GM23338 (cell line): ENCODE measurements at regions not wholly inside any gene's neighbourhood (a gene's known extent, or its start where the extent isn't known, plus 50 kb on each side); places are given as distances from the start of the nearest gene placed in this dataset.

Experiments used
- ATAC-seq: fragments of 200-7000 bp; cut with Tn5 transposase; 3 replicates; pipeline ENCODE4 v1.9.1; 2020
- DNase-seq: peaks from one replicate; pipeline ENCODE4 v3.0.0-alpha.2; 2015; ENCODE audit warnings: low spot score
- H2AFZ ChIP-seq: fragments of 200-600 bp; sonication (generic); 2 replicates; pipeline ENCODE4 v1.8.0; 2016; ENCODE audit warnings: antibody characterized with exemption, mild to moderate bottlenecking, moderate library complexity
- H3F3A ChIP-seq: fragments of 200-600 bp; sonication (generic); replicated peaks from 2 replicates; pipeline ENCODE4 v1.8.0; 2017; ENCODE audit warnings: antibody characterized with exemption, mixed run types, low read depth
- H3K27ac ChIP-seq: fragments of 200-600 bp; sonication (generic); 2 replicates; pipeline ENCODE4 v1.6.1; 2016; ENCODE audit warnings: low read depth
- H3K27me3 ChIP-seq: fragments of 200-600 bp; sonication (generic); 2 replicates; pipeline ENCODE4 v1.8.0; 2016; ENCODE audit warnings: mild to moderate bottlenecking, mixed run types, moderate library complexity; ENCODE audit not compliant: insufficient read depth
- H3K36me3 ChIP-seq: fragments of 200-600 bp; sonication (generic); 2 replicates; pipeline ENCODE4 v1.8.0; 2016; ENCODE audit warnings: mild to moderate bottlenecking; ENCODE audit not compliant: insufficient read depth
- H3K4me1 ChIP-seq: fragments of 200-600 bp; sonication (generic); 2 replicates; pipeline ENCODE4 v1.8.0; 2016; ENCODE audit warnings: mild to moderate bottlenecking, moderate library complexity; ENCODE audit not compliant: insufficient read depth
- H3K4me2 ChIP-seq: fragments of 200-600 bp; sonication (generic); 2 replicates; pipeline ENCODE4 v1.7.1; 2017; ENCODE audit warnings: mixed run types
- H3K4me3 ChIP-seq: fragments of 200-600 bp; sonication (generic); 2 replicates; pipeline ENCODE4 v1.6.1; 2016; ENCODE audit warnings: mixed run types
- H3K79me2 ChIP-seq: fragments of 200-600 bp; sonication (generic); replicated peaks from 2 replicates; pipeline ENCODE4 v1.8.0; 2017; ENCODE audit warnings: mild to moderate bottlenecking; ENCODE audit not compliant: insufficient read depth
- H3K9me2 ChIP-seq: fragments of 200-600 bp; sonication (generic); 2 replicates; pipeline ENCODE4 v1.8.0; 2017; ENCODE audit not compliant: insufficient read depth
- H4K20me1 ChIP-seq: fragments of 200-600 bp; sonication (generic); replicated peaks from 2 replicates; pipeline ENCODE4 v1.8.0; 2017; ENCODE audit warnings: mild to moderate bottlenecking; ENCODE audit not compliant: insufficient read depth
- H3K27ac Mint-ChIP-seq: 2 replicates; pipeline ENCODE4 v1.8.0; 2020; ENCODE audit warnings: inconsistent platforms, mild to moderate bottlenecking, moderate library complexity, mixed read lengths
- H3K27me3 Mint-ChIP-seq: 3 replicates; pipeline ENCODE4 v1.8.0; 2022; ENCODE audit warnings: low read depth, mild to moderate bottlenecking, moderate library complexity, mixed read lengths, inconsistent platforms; ENCODE audit not compliant: insufficient read depth, poor library complexity
- H3K36me3 Mint-ChIP-seq: 3 replicates; pipeline ENCODE4 v1.8.0; 2021; ENCODE audit warnings: low read depth, mild to moderate bottlenecking, inconsistent platforms, moderate library complexity, mixed read lengths
- H3K4me1 Mint-ChIP-seq: 3 replicates; pipeline ENCODE4 v1.8.0; 2020; ENCODE audit warnings: mild to moderate bottlenecking, inconsistent platforms, mixed read lengths
- H3K4me3 Mint-ChIP-seq: 3 replicates; pipeline ENCODE4 v1.8.0; 2021; ENCODE audit warnings: moderate library complexity, mild to moderate bottlenecking, inconsistent platforms, mixed read lengths
- H3K9me3 Mint-ChIP-seq: 3 replicates; pipeline ENCODE4 v1.8.0; 2020; ENCODE audit warnings: moderate library complexity, mild to moderate bottlenecking, inconsistent platforms, mixed read lengths
- CREB1 ChIP-seq: fragments of 250-450 bp; sonication (Bioruptor Pico); IDR thresholded peaks from 2 replicates; pipeline ENCODE4 v1.5.0; 2020; ENCODE audit warnings: low read depth, mild to moderate bottlenecking, moderate library complexity
- CTCF ChIP-seq, 2 experiments: fragments of 200-600 bp in 1 of 2; sonication (generic) in 1 of 2; conservative IDR thresholded peaks; 2 replicates each; pipeline versions ENCODE4 v1.5.1 to v1.6.1; 2016 to 2017; ENCODE audit warnings: antibody characterized with exemption in 2 of 2, low read depth in 2 of 2, mild to moderate bottlenecking in 2 of 2, moderate library complexity in 1 of 2
- ETS1 ChIP-seq: IDR thresholded peaks from 2 replicates; pipeline ENCODE4 v1.6.1; 2016; ENCODE audit warnings: antibody characterized with exemption
- EZH2 ChIP-seq: fragments of 200-600 bp; sonication (generic); IDR thresholded peaks from one replicate; pipeline ENCODE4 v1.8.0; 2017; ENCODE audit warnings: antibody characterized with exemption, mild to moderate bottlenecking, low read depth; ENCODE audit not compliant: unreplicated experiment
- EZH2phosphoT487 ChIP-seq: fragments of 200-600 bp; sonication (generic); IDR thresholded peaks from one replicate; pipeline ENCODE4 v1.8.1; 2018; ENCODE audit warnings: antibody characterized with exemption; ENCODE audit not compliant: unreplicated experiment
- JUNB ChIP-seq: IDR thresholded peaks from one replicate; pipeline ENCODE4 v1.6.1; 2016; ENCODE audit warnings: antibody characterized with exemption; ENCODE audit not compliant: unreplicated experiment
- NANOG ChIP-seq: IDR thresholded peaks from 2 replicates; pipeline ENCODE4 v1.6.1; 2016; ENCODE audit warnings: antibody characterized with exemption, borderline replicate concordance
- POLR2AphosphoS5 ChIP-seq: IDR thresholded peaks from 2 replicates; pipeline ENCODE4 v1.6.1; 2016; ENCODE audit warnings: antibody characterized with exemption, low read depth
- ZNF114 ChIP-seq: fragments of 250-450 bp; sonication (Bioruptor Pico); IDR thresholded peaks from 2 replicates; pipeline ENCODE4 v1.5.0; 2020; ENCODE audit warnings: mild to moderate bottlenecking, moderate library complexity
- ZNF331 ChIP-seq: fragments of 250-450 bp; sonication (Bioruptor Pico); IDR thresholded peaks from 2 replicates; pipeline ENCODE4 v1.5.0; 2020; ENCODE audit warnings: low read depth, mild to moderate bottlenecking, moderate library complexity
- ZNF462 ChIP-seq: fragments of 250-450 bp; sonication (Bioruptor Pico); IDR thresholded peaks from 2 replicates; pipeline ENCODE4 v1.5.0; 2020; ENCODE audit warnings: mild to moderate bottlenecking, moderate library complexity

GRCh38 chr6:19714434-19715166 is 122.6 kb upstream of the ID4 start:
- Histone ChIP-seq H3F3A (no peaks in the 10 kb centered on the region), H3K27me3 (no peaks in the 10 kb centered on the region), H3K4me1 (peaks cover 33% of the 10 kb centered on the region), H3K4me3 (no peak overlapping the region), H3K36me3 (no peaks in the 10 kb centered on the region), H3K79me2 (no peaks in the 10 kb centered on the region), H4K20me1 (no peaks in the 10 kb centered on the region), H3K27ac (peak overlapping the region; percentile 4; the same call in 1 of the 2 replicates), H2AFZ (no peak overlapping the region), H3K9me2 (no peaks in the 10 kb centered on the region), H3K4me2 (peak overlapping the region; percentile 18)
- DNase-seq (no peak), ATAC-seq (peak; percentile 56)
- no peaks in the 10 kb centered on the region for H3K27me3 Mint-ChIP-seq
- peaks cover 9% of the 10 kb centered on the region; the same call in 2 of the 3 replicates for H3K9me3 Mint-ChIP-seq
- H3K4me1 Mint-ChIP-seq, result peaks cover 39% of the 10 kb centered on the region
- H3K4me3 Mint-ChIP-seq, result peak overlapping the region; percentile 34; the same call in 1 of the 3 replicates
- TF ChIP-seq CTCF (conservative IDR thresholded peaks at IDR 0.05; ENCODE audit: low read depth in 2 of 2) (no peak), EZH2phosphoT487 (no peak), EZH2 (no peak), ZNF331 (CRISPR knock-in tag) (no peak), POLR2AphosphoS5 (no peak), ZNF114 (no peak), ZNF462 (CRISPR knock-in tag) (no peak), JUNB (no peak), NANOG (no peak), ETS1 (no peak), CREB1 (CRISPR knock-in tag) (no peak)
- peaks cover 9% of the 10 kb centered on the region; the same call in 2 of the 3 replicates for H3K36me3 Mint-ChIP-seq
- H3K27ac Mint-ChIP-seq, result peak overlapping the region; percentile 93
